GM23338 (cell line): ENCODE measurements at regions not wholly inside any gene's neighbourhood (a gene's known extent, or its start where the extent isn't known, plus 50 kb on each side); places are given as distances from the start of the nearest gene placed in this dataset.

Source experiments
- CREB1 ChIP-seq: fragments of 250-450 bp; sonication (Bioruptor Pico); IDR thresholded peaks from 2 replicates; pipeline ENCODE4 v1.5.0; 2020; ENCODE audit warnings: low read depth, mild to moderate bottlenecking, moderate library complexity
- CTCF ChIP-seq, 2 experiments: fragments of 200-600 bp in 1 of 2; sonication (generic) in 1 of 2; conservative IDR thresholded peaks; 2 replicates each; pipeline versions ENCODE4 v1.5.1 to v1.6.1; 2016 to 2017; ENCODE audit warnings: antibody characterized with exemption in 2 of 2, low read depth in 2 of 2, mild to moderate bottlenecking in 2 of 2, moderate library complexity in 1 of 2
- ETS1 ChIP-seq: IDR thresholded peaks from 2 replicates; pipeline ENCODE4 v1.6.1; 2016; ENCODE audit warnings: antibody characterized with exemption
- EZH2 ChIP-seq: fragments of 200-600 bp; sonication (generic); IDR thresholded peaks from one replicate; pipeline ENCODE4 v1.8.0; 2017; ENCODE audit warnings: antibody characterized with exemption, mild to moderate bottlenecking, low read depth; ENCODE audit not compliant: unreplicated experiment
- EZH2phosphoT487 ChIP-seq: fragments of 200-600 bp; sonication (generic); IDR thresholded peaks from one replicate; pipeline ENCODE4 v1.8.1; 2018; ENCODE audit warnings: antibody characterized with exemption; ENCODE audit not compliant: unreplicated experiment
- JUNB ChIP-seq: IDR thresholded peaks from one replicate; pipeline ENCODE4 v1.6.1; 2016; ENCODE audit warnings: antibody characterized with exemption; ENCODE audit not compliant: unreplicated experiment
- NANOG ChIP-seq: IDR thresholded peaks from 2 replicates; pipeline ENCODE4 v1.6.1; 2016; ENCODE audit warnings: antibody characterized with exemption, borderline replicate concordance
- POLR2AphosphoS5 ChIP-seq: IDR thresholded peaks from 2 replicates; pipeline ENCODE4 v1.6.1; 2016; ENCODE audit warnings: antibody characterized with exemption, low read depth
- REST ChIP-seq: IDR thresholded peaks from one replicate; pipeline ENCODE4 v1.6.1; 2018; ENCODE audit warnings: antibody characterized with exemption; ENCODE audit not compliant: unreplicated experiment
- STAT1 ChIP-seq: IDR thresholded peaks from one replicate; pipeline ENCODE4 v1.6.1; 2016; ENCODE audit warnings: antibody characterized with exemption; ENCODE audit not compliant: unreplicated experiment
- ZNF114 ChIP-seq: fragments of 250-450 bp; sonication (Bioruptor Pico); IDR thresholded peaks from 2 replicates; pipeline ENCODE4 v1.5.0; 2020; ENCODE audit warnings: mild to moderate bottlenecking, moderate library complexity
- ZNF331 ChIP-seq: fragments of 250-450 bp; sonication (Bioruptor Pico); IDR thresholded peaks from 2 replicates; pipeline ENCODE4 v1.5.0; 2020; ENCODE audit warnings: low read depth, mild to moderate bottlenecking, moderate library complexity
- ZNF462 ChIP-seq: fragments of 250-450 bp; sonication (Bioruptor Pico); IDR thresholded peaks from 2 replicates; pipeline ENCODE4 v1.5.0; 2020; ENCODE audit warnings: mild to moderate bottlenecking, moderate library complexity

GRCh38 chr11:104665641-104666040, 232.6 kb downstream of the CASP12 start:
- no peak for TF ChIP-seq ETS1
- no peak for TF ChIP-seq REST
- TF ChIP-seq CTCF (conservative IDR thresholded peaks at IDR 0.05; ENCODE audit: low read depth in 2 of 2) = no peak
- no peak for TF ChIP-seq ZNF331 (CRISPR knock-in tag)
- TF ChIP-seq EZH2phosphoT487 = no peak
- TF ChIP-seq EZH2 = no peak
- no peak for TF ChIP-seq POLR2AphosphoS5
- no peak for TF ChIP-seq ZNF462 (CRISPR knock-in tag)
- no peak for TF ChIP-seq CREB1 (CRISPR knock-in tag)
- no peak for TF ChIP-seq STAT1
- no peak for TF ChIP-seq JUNB
- TF ChIP-seq NANOG = no peak
- no peak for TF ChIP-seq ZNF114 (CRISPR knock-in tag)
